RWPE2 (cell line): ENCODE measurements at regions not wholly inside any gene's neighbourhood (a gene's known extent, or its start where the extent isn't known, plus 50 kb on each side); places are given as distances from the start of the nearest gene placed in this dataset.

Source experiments
- ATAC-seq: fragments of 200-7000 bp; cut with Tn5 transposase; 3 replicates; pipeline ENCODE4 v1.9.1; 2021; ENCODE audit warnings: low read depth
- DNase-seq: peaks from one replicate; pipeline ENCODE4 v3.0.0-alpha.2; 2020; ENCODE audit warnings: low spot score
- H3K27ac ChIP-seq: fragments of 450-650 bp; 2 replicates; pipeline ENCODE4 v1.5.1; 2017; ENCODE audit warnings: mild to moderate bottlenecking; ENCODE audit not compliant: poor library complexity, severe bottlenecking
- H3K27me3 ChIP-seq: fragments of 250-450 bp; sonication (Bioruptor Pico); 2 replicates; pipeline ENCODE4 v1.5.1; 2021; ENCODE audit warnings: mild to moderate bottlenecking, moderate library complexity; ENCODE audit not compliant: insufficient read depth, poor library complexity, severe bottlenecking
- H3K36me3 ChIP-seq: fragments of 250-450 bp; sonication (Bioruptor Pico); 2 replicates; pipeline ENCODE4 v1.5.1; 2020; ENCODE audit warnings: low read depth, mild to moderate bottlenecking, moderate library complexity
- H3K4me1 ChIP-seq: fragments of 250-450 bp; sonication (Bioruptor Pico); 2 replicates; pipeline ENCODE4 v1.5.1; 2021; ENCODE audit warnings: mild to moderate bottlenecking, moderate library complexity; ENCODE audit not compliant: insufficient read depth, poor library complexity, severe bottlenecking
- H3K4me3 ChIP-seq: fragments of 250-450 bp; sonication (Bioruptor Pico); 2 replicates; pipeline ENCODE4 v1.5.1; 2021; ENCODE audit warnings: mild to moderate bottlenecking, moderate library complexity; ENCODE audit not compliant: severe bottlenecking
- H3K9me3 ChIP-seq: fragments of 250-450 bp; sonication (Bioruptor Pico); 2 replicates; pipeline ENCODE4 v1.5.1; 2021; ENCODE audit warnings: mild to moderate bottlenecking, moderate library complexity; ENCODE audit not compliant: severe bottlenecking
- TF ChIP-seq, protein P1 (sequence below): fragments of 450-650 bp; IDR thresholded peaks from one replicate; pipeline ENCODE4 v1.5.1; 2017; ENCODE audit warnings: mild to moderate bottlenecking, moderate library complexity; ENCODE audit not compliant: poor library complexity, severe bottlenecking

DNA sequence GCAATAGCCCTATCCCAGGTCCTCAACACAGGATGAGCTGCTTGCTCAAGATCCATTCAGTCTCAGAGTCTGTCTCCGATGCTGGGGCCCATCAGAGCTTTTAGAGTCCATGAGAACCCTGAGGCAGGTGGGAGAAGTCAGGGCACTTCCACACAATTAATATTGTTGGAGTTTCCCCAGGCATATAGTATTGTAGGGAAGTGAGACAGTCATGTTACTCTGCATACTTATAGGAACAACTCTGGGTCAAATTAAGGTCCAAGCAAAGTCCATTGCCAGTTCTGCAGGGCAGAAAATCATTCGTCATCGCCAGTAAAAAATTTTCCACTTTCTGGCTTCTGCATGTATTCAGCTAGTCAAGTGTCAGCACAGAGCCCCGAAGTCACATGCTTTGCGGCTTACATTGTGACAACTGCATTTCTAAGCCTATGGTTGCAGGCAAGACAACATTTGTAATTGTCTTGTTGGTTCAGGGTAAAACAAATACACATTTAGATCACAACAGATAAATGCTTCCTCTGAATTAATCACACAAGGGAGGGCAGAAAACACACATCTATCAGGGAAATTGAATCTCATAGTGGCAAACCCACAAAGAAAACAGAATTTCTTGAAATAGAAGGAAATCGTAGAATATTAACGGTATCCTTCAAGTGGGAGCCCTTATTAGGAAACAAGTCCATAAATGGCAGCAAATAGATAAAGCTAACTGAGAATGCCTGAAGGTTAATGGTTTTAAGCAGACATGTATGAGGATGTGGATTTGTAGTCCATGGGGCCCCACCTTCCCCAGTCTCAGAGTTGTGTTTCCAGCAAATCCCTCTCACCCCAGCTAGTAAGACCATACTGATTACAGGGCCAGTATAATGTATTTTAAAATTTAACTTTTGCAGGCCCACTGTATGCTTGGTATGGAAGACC is 412.1 kb upstream of the RASGEF1B start:
- TF ChIP-seq, protein P1, sequence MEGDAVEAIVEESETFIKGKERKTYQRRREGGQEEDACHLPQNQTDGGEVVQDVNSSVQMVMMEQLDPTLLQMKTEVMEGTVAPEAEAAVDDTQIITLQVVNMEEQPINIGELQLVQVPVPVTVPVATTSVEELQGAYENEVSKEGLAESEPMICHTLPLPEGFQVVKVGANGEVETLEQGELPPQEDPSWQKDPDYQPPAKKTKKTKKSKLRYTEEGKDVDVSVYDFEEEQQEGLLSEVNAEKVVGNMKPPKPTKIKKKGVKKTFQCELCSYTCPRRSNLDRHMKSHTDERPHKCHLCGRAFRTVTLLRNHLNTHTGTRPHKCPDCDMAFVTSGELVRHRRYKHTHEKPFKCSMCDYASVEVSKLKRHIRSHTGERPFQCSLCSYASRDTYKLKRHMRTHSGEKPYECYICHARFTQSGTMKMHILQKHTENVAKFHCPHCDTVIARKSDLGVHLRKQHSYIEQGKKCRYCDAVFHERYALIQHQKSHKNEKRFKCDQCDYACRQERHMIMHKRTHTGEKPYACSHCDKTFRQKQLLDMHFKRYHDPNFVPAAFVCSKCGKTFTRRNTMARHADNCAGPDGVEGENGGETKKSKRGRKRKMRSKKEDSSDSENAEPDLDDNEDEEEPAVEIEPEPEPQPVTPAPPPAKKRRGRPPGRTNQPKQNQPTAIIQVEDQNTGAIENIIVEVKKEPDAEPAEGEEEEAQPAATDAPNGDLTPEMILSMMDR, result no peak
- no peak for DNase-seq
- no peaks in the 10 kb centered on the region for H3K36me3 ChIP-seq
- no peak overlapping the region for H3K27ac ChIP-seq
- no peaks in the 10 kb centered on the region for H3K9me3 ChIP-seq
- no peaks in the 10 kb centered on the region for H3K4me1 ChIP-seq
- H3K4me3 ChIP-seq, result no peak overlapping the region
- ATAC-seq, result no peak
- no peaks in the 10 kb centered on the region for H3K27me3 ChIP-seq

GRCh38 chr4:81883004-81883403 is 411.3 kb upstream of the RASGEF1B start:
- TF ChIP-seq, protein P1, result no peak

GRCh38 chr4:81881855-81882621 is 410.3 kb upstream of the RASGEF1B start:
- TF ChIP-seq, protein P1, result no peak
- no peak overlapping the region for H3K27ac ChIP-seq
- no peak overlapping the region for H3K4me3 ChIP-seq
- ATAC-seq (no peak; the same call in 2 of the 3 replicates), DNase-seq (no peak)
- H3K36me3 ChIP-seq, result no peaks in the 10 kb centered on the region
- no peaks in the 10 kb centered on the region for H3K9me3 ChIP-seq
- no peaks in the 10 kb centered on the region for H3K27me3 ChIP-seq
- H3K4me1 ChIP-seq, result no peaks in the 10 kb centered on the region

More at GRCh38 chr4:81883004-81883403, 411.3 kb upstream of the RASGEF1B start:
- Histone ChIP-seq H3K4me1 (no peaks in the 10 kb centered on the region), H3K9me3 (no peaks in the 10 kb centered on the region), H3K27ac (no peak overlapping the region), H3K4me3 (no peak overlapping the region), H3K27me3 (no peaks in the 10 kb centered on the region), H3K36me3 (no peaks in the 10 kb centered on the region)
- ATAC-seq (no peak), DNase-seq (no peak)

- DNase-seq (no peak), ATAC-seq (no peak)
Observed at GRCh38 chr4:81876106-81876505, 404.4 kb upstream of the RASGEF1B start.

More at GRCh38 chr4:81876106-81876505, 404.4 kb upstream of the RASGEF1B start:
- Histone ChIP-seq H3K4me1 (no peaks in the 10 kb centered on the region), H3K27me3 (no peaks in the 10 kb centered on the region), H3K4me3 (no peak overlapping the region), H3K27ac (no peak overlapping the region), H3K9me3 (no peaks in the 10 kb centered on the region), H3K36me3 (no peaks in the 10 kb centered on the region)
- TF ChIP-seq, protein P1, result no peak
